ENCODE measurements at regions not wholly inside any gene's neighbourhood (a gene's known extent, or its start where the extent isn't known, plus 50 kb on each side); places are given as distances from the start of the nearest gene placed in this dataset.

DNA sequence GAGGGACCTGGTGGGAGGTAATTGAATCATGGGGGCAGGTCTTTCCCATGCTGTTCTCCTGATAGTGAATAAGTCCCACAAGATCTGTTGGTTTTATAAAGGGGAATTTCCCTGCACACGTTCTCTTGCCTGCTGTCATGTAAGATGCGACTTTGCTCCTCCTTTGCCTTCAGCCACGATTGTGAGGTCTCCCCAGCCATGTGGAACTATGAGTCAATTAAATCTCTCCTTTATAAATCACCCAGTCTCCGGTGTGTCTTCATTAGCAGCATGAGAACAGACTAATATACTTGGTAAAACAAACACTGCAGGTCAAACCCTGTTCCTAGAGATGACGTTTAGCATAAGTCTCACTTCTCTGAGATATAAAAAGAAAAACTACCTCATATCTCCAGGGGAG, 148.3 kb downstream of the MATN1 start:
- no peak for TF ChIP-seq ZC3H10 (CRISPR knock-in tag; IDR thresholded peaks at IDR 0.05)
- TF ChIP-seq PATZ1 (CRISPR knock-in tag; IDR thresholded peaks at IDR 0.05; ENCODE audit: borderline replicate concordance) = no peak
- TF ChIP-seq CSDC2 (CRISPR knock-in tag; IDR thresholded peaks at IDR 0.05) = no peak
- no peak for TF ChIP-seq ZFP30 (CRISPR knock-in tag; IDR thresholded peaks at IDR 0.05)
- TF ChIP-seq ISL1 (CRISPR knock-in tag; IDR thresholded peaks at IDR 0.05) = no peak
- TF ChIP-seq ESRRG (CRISPR knock-in tag; IDR thresholded peaks at IDR 0.05) = no peak
- TF ChIP-seq ARNTL (CRISPR knock-in tag; IDR thresholded peaks at IDR 0.05; ENCODE audit: borderline replicate concordance, low read depth) = no peak
- TF ChIP-seq ZNF8 (CRISPR knock-in tag; IDR thresholded peaks at IDR 0.05) = no peak
- no peak for TF ChIP-seq RARB (CRISPR knock-in tag; IDR thresholded peaks at IDR 0.05)
- ATAC-seq = no peak

DNA sequence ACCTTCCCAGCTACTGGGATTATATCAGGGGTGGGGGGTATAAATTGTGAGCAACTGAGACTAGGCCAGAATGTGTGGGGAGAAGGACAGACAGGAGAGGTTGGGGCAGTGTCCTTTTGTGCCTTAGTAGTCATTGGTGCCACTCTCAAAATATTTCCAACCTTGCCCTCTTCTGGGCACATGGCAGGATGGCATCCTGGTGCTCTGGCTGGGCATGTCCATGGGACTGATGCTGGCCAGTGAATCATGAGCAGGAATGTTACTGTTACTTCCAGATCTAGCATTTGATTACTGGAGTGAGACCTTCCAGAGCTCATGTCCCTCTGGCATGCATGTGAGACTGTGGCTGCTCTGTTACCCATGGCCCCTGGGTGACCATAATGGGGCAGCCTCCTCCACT, 151.2 kb downstream of the MATN1 start:
- no peak for ATAC-seq
- TF ChIP-seq BACH2 (CRISPR knock-in tag; IDR thresholded peaks at IDR 0.05; ENCODE audit: borderline replicate concordance) = no peak
- no peak for TF ChIP-seq ZFP30 (CRISPR knock-in tag; IDR thresholded peaks at IDR 0.05)
- no peak for TF ChIP-seq POU6F1 (CRISPR knock-in tag; IDR thresholded peaks at IDR 0.05; ENCODE audit: borderline replicate concordance, low read depth)
- TF ChIP-seq OSR1 (CRISPR knock-in tag; IDR thresholded peaks at IDR 0.05) = no peak
- no peak for TF ChIP-seq TOX (CRISPR knock-in tag; IDR thresholded peaks at IDR 0.05; ENCODE audit: borderline replicate concordance)
- no peak for TF ChIP-seq PATZ1 (CRISPR knock-in tag; IDR thresholded peaks at IDR 0.05; ENCODE audit: borderline replicate concordance)

DNA sequence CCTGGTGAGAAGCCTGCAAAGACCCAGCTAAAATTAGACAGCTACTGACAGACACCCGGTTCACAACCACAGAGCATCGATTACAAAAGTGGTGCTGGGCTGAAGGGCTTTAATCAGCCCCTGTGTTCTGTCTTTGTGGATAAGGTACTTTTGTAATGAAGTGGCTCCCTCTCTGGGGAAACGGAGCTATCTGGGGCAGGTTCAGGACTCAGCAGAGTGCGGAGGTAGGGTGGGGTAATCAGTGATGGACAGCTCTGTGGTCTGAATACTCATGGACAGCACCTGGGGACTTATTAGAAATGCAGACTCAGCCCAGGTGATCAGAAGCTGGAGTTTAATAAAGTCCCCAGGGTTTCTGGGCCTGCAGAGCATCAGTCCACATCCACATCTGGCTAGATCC, 152.0 kb downstream of the MATN1 start:
- no peak for TF ChIP-seq ZNF70 (CRISPR knock-in tag; IDR thresholded peaks at IDR 0.05)
- ATAC-seq = no peak

- no peak for TF ChIP-seq GLIS3 (CRISPR knock-in tag; IDR thresholded peaks at IDR 0.05)
- TF ChIP-seq PPARA (CRISPR knock-in tag; IDR thresholded peaks at IDR 0.05; ENCODE audit: borderline replicate concordance) = no peak
- TF ChIP-seq POU6F1 (CRISPR knock-in tag; IDR thresholded peaks at IDR 0.05; ENCODE audit: borderline replicate concordance, low read depth) = no peak
- TF ChIP-seq BACH2 (CRISPR knock-in tag; IDR thresholded peaks at IDR 0.05; ENCODE audit: borderline replicate concordance) = no peak
- TF ChIP-seq PATZ1 (CRISPR knock-in tag; IDR thresholded peaks at IDR 0.05; ENCODE audit: borderline replicate concordance) = no peak
- no peak for TF ChIP-seq TOX (CRISPR knock-in tag; IDR thresholded peaks at IDR 0.05; ENCODE audit: borderline replicate concordance)
- TF ChIP-seq SNAI2 (CRISPR knock-in tag; IDR thresholded peaks at IDR 0.05) = no peak
- TF ChIP-seq CSDC2 (CRISPR knock-in tag; IDR thresholded peaks at IDR 0.05) = no peak
- no peak for ATAC-seq
Measured at GRCh38 chr1:30569384-30569783, 154.0 kb downstream of the MATN1 start.

DNA sequence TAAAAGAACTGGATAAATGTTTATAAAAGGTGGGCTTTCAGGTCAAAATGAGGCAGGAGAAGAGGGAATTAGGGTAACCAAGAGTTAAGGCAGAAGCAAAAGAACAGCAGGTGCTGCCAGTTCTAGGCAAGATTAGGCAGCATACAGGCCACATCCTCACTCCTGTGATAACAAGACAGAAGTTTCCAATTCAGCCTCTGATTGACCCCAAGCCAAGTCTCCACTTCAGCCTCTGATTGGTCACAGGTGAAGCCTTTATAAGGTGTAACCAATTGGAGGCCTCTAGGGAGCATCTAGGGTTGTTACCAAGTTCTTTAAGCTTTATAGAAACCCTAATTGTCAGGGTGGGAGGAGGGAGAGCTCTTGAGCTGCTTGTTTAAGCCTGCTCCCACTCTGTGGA, 160.8 kb downstream of the MATN1 start:
- no peak for ATAC-seq
- no peak for TF ChIP-seq ISL1 (CRISPR knock-in tag; IDR thresholded peaks at IDR 0.05)
- TF ChIP-seq GLIS3 (CRISPR knock-in tag; IDR thresholded peaks at IDR 0.05) = no peak
- no peak for TF ChIP-seq CSDC2 (CRISPR knock-in tag; IDR thresholded peaks at IDR 0.05)
- no peak for TF ChIP-seq TSHZ2 (CRISPR knock-in tag; IDR thresholded peaks at IDR 0.05)
- no peak for TF ChIP-seq ESRRG (CRISPR knock-in tag; IDR thresholded peaks at IDR 0.05)
- no peak for TF ChIP-seq ZFP30 (CRISPR knock-in tag; IDR thresholded peaks at IDR 0.05)
- no peak for TF ChIP-seq RARB (CRISPR knock-in tag; IDR thresholded peaks at IDR 0.05)
- TF ChIP-seq TCF4 (CRISPR knock-in tag; IDR thresholded peaks at IDR 0.05; ENCODE audit: borderline replicate concordance) = no peak
- no peak for TF ChIP-seq PPARA (CRISPR knock-in tag; IDR thresholded peaks at IDR 0.05; ENCODE audit: borderline replicate concordance)
- no peak for TF ChIP-seq TOX (CRISPR knock-in tag; IDR thresholded peaks at IDR 0.05; ENCODE audit: borderline replicate concordance)
- no peak for TF ChIP-seq ZNF8 (CRISPR knock-in tag; IDR thresholded peaks at IDR 0.05)
- TF ChIP-seq OSR1 (CRISPR knock-in tag; IDR thresholded peaks at IDR 0.05) = no peak
- no peak for TF ChIP-seq ZNF70 (CRISPR knock-in tag; IDR thresholded peaks at IDR 0.05)
- TF ChIP-seq CREB5 (CRISPR knock-in tag; IDR thresholded peaks at IDR 0.05; ENCODE audit: low read depth) = no peak
